ENCODE measurements at regions not wholly inside any gene's neighbourhood (a gene's known extent, or its start where the extent isn't known, plus 50 kb on each side); places are given as distances from the start of the nearest gene placed in this dataset.

- no peak for TF ChIP-seq EZH2 (IDR thresholded peaks at IDR 0.05; ENCODE audit: insufficient read depth, poor library complexity, severe bottlenecking)
- no peak for TF ChIP-seq EZH2phosphoT487 (IDR thresholded peaks at IDR 0.05; ENCODE audit: insufficient read depth, low read depth)
Measured at GRCh38 chrX:124994404-124994803, 325.3 kb upstream of the TEX13C start.

All from GM23248 (cell line).